ENCODE measurements at regions not wholly inside any gene's neighbourhood (a gene's known extent, or its start where the extent isn't known, plus 50 kb on each side); places are given as distances from the start of the nearest gene placed in this dataset.

GRCh38 chr21:16330082-16330907, 600.5 kb downstream of the USP25 start:
- H3K36me3 ChIP-seq: no peaks in the 10 kb centered on the region
- peak; percentile 47 to 81 for TF ChIP-seq CTCF (IDR thresholded peaks at IDR 0.05)
- H3K4me1 ChIP-seq: no peaks in the 10 kb centered on the region
- no peaks in the 10 kb centered on the region for H3K27me3 ChIP-seq
- DNase-seq (ENCODE audit: low spot score): no peak
- H3K4me3 ChIP-seq: no peak overlapping the region
- H3K9me3 ChIP-seq: no peaks in the 10 kb centered on the region
- no peak overlapping the region for H3K27ac ChIP-seq

- no peak overlapping the region for H3K27ac ChIP-seq
- no peaks in the 10 kb centered on the region for H3K9me3 ChIP-seq
- H3K36me3 ChIP-seq: no peaks in the 10 kb centered on the region
- H3K4me1 ChIP-seq: no peaks in the 10 kb centered on the region
- H3K27me3 ChIP-seq: no peaks in the 10 kb centered on the region
- no peak overlapping the region for H3K4me3 ChIP-seq
- no peak for TF ChIP-seq CTCF (IDR thresholded peaks at IDR 0.05)
- DNase-seq (ENCODE audit: low spot score): no peak
These were observed 601.1 kb downstream of the USP25 start for GRCh38 chr21:16330908-16331268.

GRCh38 chr21:16337266-16337665, 607.5 kb downstream of the USP25 start:
- H3K36me3 ChIP-seq: no peaks in the 10 kb centered on the region
- DNase-seq (ENCODE audit: low spot score): no peak
- no peak for TF ChIP-seq CTCF (IDR thresholded peaks at IDR 0.05)

GRCh38 chr21:16342932-16343331, 613.1 kb downstream of the USP25 start:
- Histone ChIP-seq H3K27ac (no peak overlapping the region), H3K27me3 (no peaks in the 10 kb centered on the region), H3K4me3 (no peak overlapping the region), H3K4me1 (no peaks in the 10 kb centered on the region), H3K9me3 (no peaks in the 10 kb centered on the region), H3K36me3 (no peaks in the 10 kb centered on the region)
- no peak for DNase-seq (ENCODE audit: low spot score)
- TF ChIP-seq CTCF (IDR thresholded peaks at IDR 0.05): no peak

More at GRCh38 chr21:16337266-16337665, 607.5 kb downstream of the USP25 start:
- Histone ChIP-seq H3K4me3 (no peak overlapping the region), H3K9me3 (no peaks in the 10 kb centered on the region), H3K4me1 (no peaks in the 10 kb centered on the region), H3K27ac (no peak overlapping the region), H3K27me3 (no peaks in the 10 kb centered on the region)

- TF ChIP-seq CTCF (IDR thresholded peaks at IDR 0.05): no peak
- H3K27ac ChIP-seq: no peak overlapping the region
- H3K36me3 ChIP-seq: no peaks in the 10 kb centered on the region
- H3K4me1 ChIP-seq: no peaks in the 10 kb centered on the region
- no peaks in the 10 kb centered on the region for H3K9me3 ChIP-seq
- DNase-seq (ENCODE audit: low spot score): no peak
- H3K4me3 ChIP-seq: no peak overlapping the region
- H3K27me3 ChIP-seq: no peaks in the 10 kb centered on the region
These were observed 614.0 kb downstream of the USP25 start for GRCh38 chr21:16343776-16344175.

GRCh38 chr21:16345757-16346156, 616.0 kb downstream of the USP25 start:
- no peak for DNase-seq (ENCODE audit: low spot score)
- Histone ChIP-seq H3K27ac (no peak overlapping the region), H3K9me3 (no peaks in the 10 kb centered on the region), H3K4me1 (no peaks in the 10 kb centered on the region), H3K27me3 (no peaks in the 10 kb centered on the region), H3K4me3 (no peak overlapping the region), H3K36me3 (no peaks in the 10 kb centered on the region)
- TF ChIP-seq CTCF (IDR thresholded peaks at IDR 0.05): no peak
